OCI-LY3 (cell line): ENCODE measurements at regions not wholly inside any gene's neighbourhood (a gene's known extent, or its start where the extent isn't known, plus 50 kb on each side); places are given as distances from the start of the nearest gene placed in this dataset.

Experiments used
- CTCF ChIP-seq: fragments of 200-600, 300-600 bp; sonication (generic); IDR thresholded peaks from 2 replicates; pipeline ENCODE4 v1.5.1; 2014; ENCODE audit warnings: antibody characterized with exemption, low read length, low read depth
- EZH2phosphoT487 ChIP-seq: fragments of 200-600 bp; shearing (Covaris generic); IDR thresholded peaks from 2 replicates; pipeline ENCODE4 v1.6.1; 2018; ENCODE audit warnings: antibody characterized with exemption, mixed run types, low read depth

GRCh38 chr10:2230478-2230877 lies 493.2 kb upstream of the ADARB2 start:
- TF ChIP-seq CTCF (no peak), EZH2phosphoT487 (no peak)
